HepG2 (cell line): ENCODE measurements at regions not wholly inside any gene's neighbourhood (a gene's known extent, or its start where the extent isn't known, plus 50 kb on each side); places are given as distances from the start of the nearest gene placed in this dataset.

Source experiments
- ATAC-seq: fragments of 200-7000 bp; cut with Tn5 transposase; 3 replicates; pipeline ENCODE4 v1.9.1; 2020; ENCODE audit warnings: mild to moderate bottlenecking, moderate library complexity
- BruUV-seq: library from RNA; stranded (reverse); fragments of 400-500 nt; replicated peaks from 2 replicates; lab custom pipeline; 2021; lab: Mats Ljungman, UMichigan
- CTCF ChIA-PET: fragments of 300-600 bp; formaldehyde crosslinking; extraction: SDS; loops from one replicate; lab custom pipeline; 2021; ENCODE audit warnings: low total read pairs, inconsistent platforms, low intra/inter-chr PET ratio; lab: Yijun Ruan, JAX
- POLR2A ChIA-PET: fragments of 350-600 bp; sonication (Branson Sonifier 250); formaldehyde crosslinking; loops from one replicate; lab custom pipeline; 2020; ENCODE audit warnings: antibody characterized with exemption, inconsistent platforms; lab: Yijun Ruan, JAX
- DNase-seq: peaks from one replicate; pipeline ENCODE4 v3.0.0-alpha.2; 2015; ENCODE audit warnings: low spot score
- FAIRE-seq: peaks from 3 replicates; lab custom pipeline; 2011; peaks lifted over from hg19 to GRCh38; lab: Jason Lieb, UNC
- H2AFZ ChIP-seq: one replicate; pipeline ENCODE4 v1.6.1; 2011; ENCODE audit warnings: low read length, inconsistent platforms
- H3K27ac ChIP-seq: fragments of 300-600 bp; 3 replicates; pipeline ENCODE4 v1.8.0; 2011; ENCODE audit warnings: mixed run types, mild to moderate bottlenecking, mixed read lengths, low read length, inconsistent platforms; ENCODE audit not compliant: insufficient read depth; ENCODE audit errors: extremely low read length
- H3K27me3 ChIP-seq, 2 experiments: fragments of 200-600 bp in 1 of 2; 2 replicates in 1 of 2; 3 replicates in 1 of 2; pipeline versions ENCODE4 v1.6.0 to v1.8.0; 2011; ENCODE audit warnings: low read length in 2 of 2, mild to moderate bottlenecking in 2 of 2, moderate library complexity in 2 of 2, inconsistent platforms in 1 of 2; ENCODE audit not compliant: insufficient read depth in 2 of 2, control insufficient read depth in 1 of 2
- H3K36me3 ChIP-seq, 2 experiments: fragments of 200-600 bp in 1 of 2; replicated peaks in 1 of 2; 2 replicates in 1 of 2; 3 replicates in 1 of 2; pipeline versions ENCODE4 v1.5.1 to v1.8.0; 2011; ENCODE audit warnings: low read length in 2 of 2, inconsistent platforms in 1 of 2; ENCODE audit not compliant: insufficient read depth in 2 of 2, control insufficient read depth in 1 of 2
- H3K4me1 ChIP-seq: 2 replicates; pipeline ENCODE4 v1.5.1; 2012; ENCODE audit warnings: low read length, inconsistent platforms; ENCODE audit not compliant: insufficient read depth
- H3K4me2 ChIP-seq: 2 replicates; pipeline ENCODE4 v1.6.0; 2011; ENCODE audit warnings: low read depth, low read length, inconsistent platforms
- H3K4me3 ChIP-seq, 3 experiments: fragments of 200-600 bp in 1 of 3; sonication (generic), shearing (Covaris generic) in 1 of 3; replicated peaks in 1 of 3; 2 replicates each; pipeline ENCODE4 v1.5.1; 2011 to 2016; ENCODE audit warnings: low read length in 3 of 3, inconsistent platforms in 2 of 3, low read depth in 2 of 3, mild to moderate bottlenecking in 2 of 3, control low read depth in 1 of 3, mixed read lengths in 1 of 3; ENCODE audit not compliant: insufficient read depth in 1 of 3
- H3K79me2 ChIP-seq: one replicate; pipeline ENCODE4 v1.6.1; 2011; ENCODE audit warnings: low read length, inconsistent platforms; ENCODE audit not compliant: insufficient read depth
- H3K9ac ChIP-seq: 2 replicates; pipeline ENCODE4 v1.6.0; 2011; ENCODE audit warnings: mild to moderate bottlenecking, low read depth, low read length, inconsistent platforms; ENCODE audit not compliant: insufficient read depth
- H3K9me3 ChIP-seq: 2 replicates; pipeline ENCODE4 v1.5.1; 2012; ENCODE audit warnings: mild to moderate bottlenecking, low read length
- H4K20me1 ChIP-seq: 2 replicates; pipeline ENCODE4 v1.6.0; 2011; ENCODE audit warnings: inconsistent platforms, mild to moderate bottlenecking, low read length, moderate library complexity; ENCODE audit not compliant: insufficient read depth
- ATF5 ChIP-seq: sonication (generic); formaldehyde crosslinking; IDR thresholded peaks from 2 replicates; pipeline ENCODE4 v1.4.0; 2020; ENCODE audit warnings: mild to moderate bottlenecking, low read depth, missing genetic modification reagents
- ATF7 ChIP-seq, 2 experiments: fragments of 450-650 bp in 1 of 2; sonication (generic) in 1 of 2; formaldehyde crosslinking in 1 of 2; IDR thresholded peaks; 2 replicates each; pipeline versions ENCODE4 v1.4.0 to v1.6.1; 2016 to 2020; ENCODE audit warnings: antibody characterized with exemption in 1 of 2, mild to moderate bottlenecking in 1 of 2, missing genetic modification reagents in 1 of 2
- BRCA1 ChIP-seq: sonication (generic); formaldehyde crosslinking; IDR thresholded peaks from 2 replicates; pipeline ENCODE4 v1.4.0; 2020; ENCODE audit warnings: missing genetic modification reagents
- HIC2 ChIP-seq: sonication (generic); formaldehyde crosslinking; IDR thresholded peaks from 2 replicates; pipeline ENCODE4 v1.9.0; 2022; ENCODE audit warnings: low read depth, missing genetic modification reagents
- HMG20B ChIP-seq: conservative IDR thresholded peaks from 2 replicates; pipeline ENCODE4 v1.6.1; 2016; ENCODE audit warnings: missing genetic modification reagents, missing compliant biosample characterization
- HNRNPK ChIP-seq: fragments of 200-400 bp; formaldehyde crosslinking; IDR thresholded peaks from 2 replicates; pipeline ENCODE4 v1.6.1; 2018; ENCODE audit warnings: low read length, low read depth, moderate library complexity, mild to moderate bottlenecking; ENCODE audit not compliant: poor library complexity, severe bottlenecking
- NCOA5 ChIP-seq: sonication (generic); formaldehyde crosslinking; IDR thresholded peaks from 2 replicates; pipeline ENCODE4 v1.4.0; 2020; ENCODE audit warnings: missing genetic modification reagents
- NFIB ChIP-seq: sonication (generic); formaldehyde crosslinking; IDR thresholded peaks from 2 replicates; pipeline ENCODE4 v1.9.0; 2021; ENCODE audit warnings: missing genetic modification reagents, mild to moderate bottlenecking, borderline replicate concordance
- RCOR2 ChIP-seq: IDR thresholded peaks from 2 replicates; pipeline ENCODE4 v1.6.1; 2016; ENCODE audit warnings: missing biosample characterization, missing genetic modification reagents
- RORA ChIP-seq: sonication (generic); formaldehyde crosslinking; IDR thresholded peaks from 2 replicates; pipeline ENCODE4 v1.5.0; 2020; ENCODE audit warnings: mild to moderate bottlenecking, missing genetic modification reagents, moderate library complexity
- SUZ12 ChIP-seq: fragments of 150-350 bp; IDR thresholded peaks from 2 replicates; pipeline ENCODE4 v1.6.1; 2014; ENCODE audit warnings: low read depth, low read length
- TFAP4 ChIP-seq: sonication (generic); IDR thresholded peaks from 2 replicates; pipeline ENCODE4 v1.6.1; 2016; ENCODE audit warnings: low read depth, borderline replicate concordance
- TRAFD1 ChIP-seq: sonication (generic); formaldehyde crosslinking; IDR thresholded peaks from 2 replicates; pipeline ENCODE4 v1.5.1; 2020; ENCODE audit warnings: missing genetic modification reagents, mild to moderate bottlenecking, borderline replicate concordance
- ZFP91 ChIP-seq: sonication (generic); formaldehyde crosslinking; IDR thresholded peaks from 2 replicates; pipeline ENCODE4 v1.9.0; 2022; ENCODE audit warnings: missing genetic modification reagents, mild to moderate bottlenecking, borderline replicate concordance
- ZNF496 ChIP-seq: sonication (generic); formaldehyde crosslinking; IDR thresholded peaks from 2 replicates; pipeline ENCODE4 v1.8.1; 2023; ENCODE audit warnings: mild to moderate bottlenecking, moderate library complexity, missing genetic modification reagents; ENCODE audit not compliant: insufficient replicate concordance
- WGBS: methylation state at CpG from one replicate; pipeline ENCODE4 v1.1.6; 2017; ENCODE audit warnings: low lambda C conversion rate; 5-methylcytosine and 5-hydroxymethylcytosine counted together
- in situ Hi-C: cut with HindIII; loops from 2 replicates; pipeline ENCODE4 v1.10.0; 2017; ENCODE audit warnings: low pct_unique_long_range_greater_than_20kb; ENCODE audit not compliant: extremely low pct_ligation_motif_present
- intact Hi-C: fragments of 100-400 bp; cut with micrococcal nuclease; formaldehyde crosslinking; loops from one replicate; pipeline ENCODE4 v1.10.0; 2022; ENCODE audit not compliant: unreplicated experiment

GRCh38 chr20:50306478-50307423 lies 116.1 kb downstream of the CEBPB start:
- peaks cover 86% of the 10 kb centered on the region for H3K4me1 ChIP-seq
- in situ Hi-C loops (no loop called here), intact Hi-C loops (loop anchor here (2.0 to 10.0 kb wide), 4 partner anchors 14 to 182 kb away; no protein-coding TSS in a partner anchor)
- no peaks in the 10 kb centered on the region for H3K36me3 ChIP-seq
- H3K9ac ChIP-seq: peak overlapping the region; percentile 86
- H3K27ac ChIP-seq: peak overlapping the region; percentile 97
- no peaks in the 10 kb centered on the region for H4K20me1 ChIP-seq
- peak overlapping the region; percentile 13 to 69 (median 34) for H3K4me3 ChIP-seq
- H3K4me2 ChIP-seq: peak overlapping the region; percentile 97
- no peaks in the 10 kb centered on the region for H3K79me2 ChIP-seq
- POLR2A ChIA-PET: interaction anchor here (0.8 to 7.1 kb wide), 25 partner anchors 8 to 150 kb away, joined by 3 to 178 read pairs (median 5); partner anchors contain the start of gene CEBPB
- no peaks in the 10 kb centered on the region for H3K9me3 ChIP-seq
- no peak for ATAC-seq
- WGBS: 15% methylated on average over 12 of the region's 13 CpGs
- H2AFZ ChIP-seq: no peak overlapping the region
- FAIRE-seq: no peak
- DNase-seq: no peak
- CTCF ChIA-PET: no interaction called here
- no peaks in the 10 kb centered on the region; a peak in 1 of 5 replicates for H3K27me3 ChIP-seq
- BruUV-seq: TSS peak; percentile 67
- TF ChIP-seq HNRNPK (no peak), TRAFD1 (0 out of 2 replicates have a peak, but pooled peaks have one; percentile 28), RCOR2 (CRISPR knock-in tag) (peak; percentile 92; the same call in 1 of the 2 replicates), HIC2 (CRISPR knock-in tag) (no peak), ATF5 (CRISPR knock-in tag) (no peak), NCOA5 (CRISPR knock-in tag) (no peak), ZNF496 (CRISPR knock-in tag) (no peak), RORA (CRISPR knock-in tag) (no peak), ATF7 (IDR thresholded peaks at IDR 0.05) (no peak), ATF7 (CRISPR knock-in tag; IDR thresholded peaks at IDR 0.05) (no peak; the same call in 1 of the 2 replicates), ZFP91 (no peak; the same call in none of the 2 replicates), SUZ12 (no peak), BRCA1 (no peak), TFAP4 (no peak), HMG20B (CRISPR knock-in tag) (0 out of 2 replicates have a peak, but pooled peaks have one; percentile 7), NFIB (CRISPR knock-in tag) (no peak)
